Endothelial cell of umbilical vein (primary cell): ENCODE measurements at regions not wholly inside any gene's neighbourhood (a gene's known extent, or its start where the extent isn't known, plus 50 kb on each side); places are given as distances from the start of the nearest gene placed in this dataset.

Source experiments
- BruUV-seq: library from RNA; stranded (reverse); fragments of 400-500 nt; replicated peaks from 2 replicates; lab custom pipeline; 2021; lab: Mats Ljungman, UMichigan
- CTCF ChIA-PET: fragments of 300-600, 350-600 bp; sonication (Branson Sonifier 250); formaldehyde crosslinking; loops from one replicate; lab custom pipeline; 2021; ENCODE audit warnings: antibody characterized with exemption, inconsistent platforms; lab: Charles Lee
- POLR2A ChIA-PET: fragments of 300-600, 350-600 bp; sonication (Branson Sonifier 250); formaldehyde crosslinking; loops from one replicate; lab custom pipeline; 2021; ENCODE audit warnings: antibody characterized with exemption, inconsistent platforms; lab: Charles Lee
- DNase-seq: peaks from one replicate; pipeline ENCODE4 v3.0.0-alpha.2; 2011; ENCODE audit warnings: low read depth, low spot score
- FAIRE-seq: peaks from 2 replicates; lab custom pipeline; 2011; peaks lifted over from hg19 to GRCh38; lab: Jason Lieb, UNC
- H2AFZ ChIP-seq: 2 replicates; pipeline ENCODE4 v1.6.0; 2012; ENCODE audit warnings: low read depth, low read length, control low read depth, inconsistent platforms
- H3K27ac ChIP-seq: 2 replicates; pipeline ENCODE4 v1.5.1; 2011; ENCODE audit warnings: low read depth, mild to moderate bottlenecking, control low read depth, low read length, moderate library complexity; ENCODE audit not compliant: insufficient read depth
- H3K27me3 ChIP-seq, 2 experiments: 2 replicates each; pipeline versions ENCODE4 v1.6.0 to v1.6.1; 2011; ENCODE audit warnings: low read length in 2 of 2, mixed read lengths in 1 of 2; ENCODE audit not compliant: control insufficient read depth in 2 of 2, insufficient read depth in 2 of 2
- H3K36me3 ChIP-seq, 2 experiments: 2 replicates in 1 of 2; 3 replicates in 1 of 2; pipeline ENCODE4 v1.5.1; 2011; ENCODE audit warnings: low read length in 2 of 2, mild to moderate bottlenecking in 1 of 2, moderate library complexity in 1 of 2; ENCODE audit not compliant: control insufficient read depth in 2 of 2, insufficient read depth in 2 of 2; ENCODE audit errors: extremely low read depth in 1 of 2
- H3K4me1 ChIP-seq: 3 replicates; pipeline ENCODE4 v1.5.1; 2011; ENCODE audit warnings: mild to moderate bottlenecking, low read length; ENCODE audit not compliant: control insufficient read depth, insufficient read depth; ENCODE audit errors: extremely low read depth
- H3K4me2 ChIP-seq: 2 replicates; pipeline ENCODE4 v1.6.1; 2011; ENCODE audit warnings: low read length, control low read depth, mixed read lengths; ENCODE audit not compliant: insufficient read depth
- H3K4me3 ChIP-seq, 3 experiments: fragments of 200-600 bp in 1 of 3; sonication (generic), shearing (Covaris generic) in 1 of 3; replicated peaks in 1 of 3; 2 replicates each; pipeline ENCODE4 v1.5.1; 2011 to 2016; ENCODE audit warnings: control low read depth in 3 of 3, low read length in 3 of 3, mild to moderate bottlenecking in 2 of 3, inconsistent platforms in 1 of 3, low read depth in 1 of 3, moderate library complexity in 1 of 3; ENCODE audit not compliant: insufficient read depth in 1 of 3
- H3K79me2 ChIP-seq: 2 replicates; pipeline ENCODE4 v1.6.0; 2012; ENCODE audit warnings: low read length, inconsistent platforms; ENCODE audit not compliant: control insufficient read depth, insufficient read depth
- H3K9ac ChIP-seq: replicated peaks from 2 replicates; pipeline ENCODE3; 2011; ENCODE audit warnings: low read length, control low read depth; ENCODE audit not compliant: insufficient read depth; ENCODE audit errors: extremely low read depth
- H3K9me1 ChIP-seq: replicated peaks from 3 replicates; pipeline ENCODE4 v1.6.0; 2011; ENCODE audit warnings: mild to moderate bottlenecking, low read length; ENCODE audit not compliant: control insufficient read depth, insufficient read depth; ENCODE audit errors: extremely low read depth
- H3K9me3 ChIP-seq: replicated peaks from 2 replicates; pipeline ENCODE4 v1.5.1; 2012; ENCODE audit warnings: low read length, inconsistent platforms; ENCODE audit not compliant: control insufficient read depth, insufficient read depth
- H4K20me1 ChIP-seq: replicated peaks from 2 replicates; pipeline ENCODE3; 2011; ENCODE audit warnings: mild to moderate bottlenecking, low read length; ENCODE audit not compliant: control insufficient read depth, insufficient read depth; ENCODE audit errors: extremely low read depth
- CTCF ChIP-seq, 2 donors: IDR thresholded peaks; 1 replicate in 1 of 2; 2 replicates in 1 of 2; pipeline ENCODE4 v1.5.1; 2011; ENCODE audit warnings: low read length in 2 of 2, mild to moderate bottlenecking in 2 of 2, moderate library complexity in 2 of 2, control low read depth in 1 of 2, inconsistent platforms in 1 of 2, low read depth in 1 of 2; ENCODE audit not compliant: insufficient read depth in 1 of 2; ENCODE audit errors: extremely low read depth in 1 of 2
- EZH2 ChIP-seq: IDR thresholded peaks from 2 replicates; pipeline ENCODE4 v1.6.1; 2012; ENCODE audit warnings: borderline replicate concordance, low read depth, mild to moderate bottlenecking, moderate library complexity, low read length, inconsistent platforms; ENCODE audit not compliant: severe bottlenecking
- FOS ChIP-seq: IDR thresholded peaks from 2 replicates; pipeline ENCODE4 v1.6.1; 2011; ENCODE audit warnings: mild to moderate bottlenecking, low read length, moderate library complexity, borderline replicate concordance; ENCODE audit not compliant: insufficient read depth
- GATA2 ChIP-seq: IDR thresholded peaks from 2 replicates; pipeline ENCODE4 v1.7.0; 2011; ENCODE audit warnings: low read depth, mild to moderate bottlenecking, moderate library complexity, mixed read lengths, low read length; ENCODE audit not compliant: insufficient read length, insufficient read depth
- JUN ChIP-seq: IDR thresholded peaks from 2 replicates; pipeline ENCODE4 v1.6.1; 2011; ENCODE audit warnings: borderline replicate concordance, low read depth; ENCODE audit not compliant: insufficient read length, insufficient read depth
- MAX ChIP-seq: IDR thresholded peaks from 2 replicates; pipeline ENCODE4 v1.6.1; 2011; ENCODE audit not compliant: insufficient read depth, insufficient read length
- MYC ChIP-seq: IDR thresholded peaks from one replicate; pipeline ENCODE4 v1.6.1; 2011; ENCODE audit warnings: mild to moderate bottlenecking, low read depth, low read length
- POLR2A ChIP-seq: IDR thresholded peaks from 2 replicates; pipeline ENCODE4 v1.6.1; 2012; ENCODE audit warnings: low read depth, mild to moderate bottlenecking, control low read depth, low read length
- POLR2AphosphoS5 ChIP-seq: IDR thresholded peaks from 2 replicates; pipeline ENCODE4 v1.6.1; 2012; ENCODE audit warnings: low read depth, mild to moderate bottlenecking, control low read depth, low read length, moderate library complexity; ENCODE audit not compliant: insufficient read depth
- dilution Hi-C: fragments of 300-500 bp; cut with MboI; formaldehyde crosslinking; loops from one replicate; pipeline ENCODE4 v1.15.0; 2019; ENCODE audit warnings: low sequenced_read_pairs; ENCODE audit not compliant: extremely low pct_ligation_motif_present
- intact Hi-C: fragments of 100-400 bp; cut with micrococcal nuclease; formaldehyde crosslinking; loops from one replicate; pipeline ENCODE4 v1.10.0; 2022

GRCh38 chr6:98295515-98296175 lies 538.7 kb upstream of the POU3F2 start:
- DNase-seq (no peak), FAIRE-seq (no peak)
- TF ChIP-seq FOS (no peak), GATA2 (no peak), POLR2A (no peak), JUN (no peak), MYC (no peak)
- BruUV-seq: no TSS peak
- H3K9me3 ChIP-seq: peaks cover 2% of the 10 kb centered on the region
- H3K4me2 ChIP-seq: no peak overlapping the region
- no peaks in the 10 kb centered on the region for H3K36me3 ChIP-seq
- H3K9me1 ChIP-seq: no peaks in the 10 kb centered on the region
- no peak overlapping the region for H3K9ac ChIP-seq
- intact Hi-C loops: no loop called here
- ChIA-PET CTCF (no interaction called here), POLR2A (no interaction called here)
- no peaks in the 10 kb centered on the region for H3K79me2 ChIP-seq
- no peaks in the 10 kb centered on the region for H4K20me1 ChIP-seq
- no peak overlapping the region for H2AFZ ChIP-seq
- no peaks in the 10 kb centered on the region for H3K4me1 ChIP-seq
- no peaks in the 10 kb centered on the region for H3K27me3 ChIP-seq
- H3K27ac ChIP-seq: no peak overlapping the region
- H3K4me3 ChIP-seq: no peak overlapping the region
- dilution Hi-C loops: no loop called here

GRCh38 chr6:98308564-98308963 lies 525.8 kb upstream of the POU3F2 start:
- ChIA-PET POLR2A (no interaction called here), CTCF (no interaction called here)
- no peaks in the 10 kb centered on the region for H4K20me1 ChIP-seq
- TF ChIP-seq JUN: no peak
- no peak for TF ChIP-seq FOS
- no peak for TF ChIP-seq MYC
- TF ChIP-seq EZH2: no peak
- no peak for TF ChIP-seq POLR2A
- no peak for TF ChIP-seq GATA2
- no peak for TF ChIP-seq CTCF (IDR thresholded peaks at IDR 0.05; ENCODE audit: extremely low read depth in 1 of 2, insufficient read depth in 1 of 2, low read depth in 1 of 2, low read length in 2 of 2)
- TF ChIP-seq MAX: no peak
- no peak for TF ChIP-seq POLR2AphosphoS5
- H3K27me3 ChIP-seq: no peaks in the 10 kb centered on the region
- intact Hi-C loops: no loop called here
- H3K27ac ChIP-seq: no peak overlapping the region
- no peak overlapping the region for H3K4me2 ChIP-seq
- DNase-seq (no peak), FAIRE-seq (no peak)
- no peak overlapping the region for H3K4me3 ChIP-seq
- no peaks in the 10 kb centered on the region for H3K79me2 ChIP-seq
- dilution Hi-C loops: no loop called here
- no peaks in the 10 kb centered on the region for H3K36me3 ChIP-seq
- no peaks in the 10 kb centered on the region for H3K9me1 ChIP-seq
- H3K9me3 ChIP-seq: peaks cover 2% of the 10 kb centered on the region
- H3K9ac ChIP-seq: no peak overlapping the region
- H3K4me1 ChIP-seq: no peaks in the 10 kb centered on the region
- H2AFZ ChIP-seq: no peak overlapping the region
- no TSS peak for BruUV-seq
